ENCODE measurements at regions not wholly inside any gene's neighbourhood (a gene's known extent, or its start where the extent isn't known, plus 50 kb on each side); places are given as distances from the start of the nearest gene placed in this dataset.
A peak's percentile ranks its signal among the peaks of the same experiment; 100 is the strongest.

- no peak for DNase-seq (ENCODE audit: low read depth in 2 of 3, low spot score in 2 of 3)
Observed at GRCh38 chr1:87938631-87939030, 610.0 kb downstream of the LMO4 start.

- no peak for DNase-seq (ENCODE audit: low read depth in 2 of 3, low spot score in 2 of 3)
Observed at GRCh38 chr1:87939444-87939843, 610.8 kb downstream of the LMO4 start.

GRCh38 chr1:87940421-87940820, 611.7 kb downstream of the LMO4 start:
- DNase-seq (ENCODE audit: low read depth in 2 of 3, low spot score in 2 of 3), result no peak

DNA sequence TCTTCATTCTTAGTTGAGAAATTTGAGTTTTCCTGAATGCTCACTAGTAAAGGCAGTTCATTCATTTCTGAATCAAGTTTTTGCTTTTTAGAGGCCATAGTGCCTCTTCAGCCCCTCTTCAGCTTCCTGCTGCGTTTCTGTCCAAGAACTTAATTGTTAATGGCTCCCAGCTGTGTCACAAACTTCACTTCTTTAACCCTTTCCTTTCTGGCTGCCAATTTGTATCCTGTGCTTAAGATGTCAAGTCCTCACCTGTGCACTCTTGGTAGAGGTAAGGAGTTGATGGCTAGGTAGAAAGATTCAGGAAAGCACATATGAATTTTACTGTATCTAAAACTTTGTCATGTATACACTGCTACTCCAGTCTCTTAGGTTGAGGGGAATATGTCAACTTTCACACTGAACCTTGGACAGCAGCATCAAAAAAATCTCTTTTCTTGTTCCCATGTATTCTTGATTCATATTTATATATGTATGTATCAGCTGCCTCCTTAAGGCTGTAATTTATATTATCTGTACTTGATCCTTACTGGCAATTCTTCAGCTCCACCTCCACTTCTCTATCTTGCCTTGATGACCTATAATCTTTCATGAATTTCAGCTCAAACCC, 612.8 kb downstream of the LMO4 start:
- no peak for DNase-seq (ENCODE audit: low read depth in 2 of 3, low spot score in 2 of 3)

- no peak for DNase-seq (ENCODE audit: low read depth in 2 of 3, low spot score in 2 of 3)
Observed at GRCh38 chr1:87942165-87942564, 613.5 kb downstream of the LMO4 start.

DNA sequence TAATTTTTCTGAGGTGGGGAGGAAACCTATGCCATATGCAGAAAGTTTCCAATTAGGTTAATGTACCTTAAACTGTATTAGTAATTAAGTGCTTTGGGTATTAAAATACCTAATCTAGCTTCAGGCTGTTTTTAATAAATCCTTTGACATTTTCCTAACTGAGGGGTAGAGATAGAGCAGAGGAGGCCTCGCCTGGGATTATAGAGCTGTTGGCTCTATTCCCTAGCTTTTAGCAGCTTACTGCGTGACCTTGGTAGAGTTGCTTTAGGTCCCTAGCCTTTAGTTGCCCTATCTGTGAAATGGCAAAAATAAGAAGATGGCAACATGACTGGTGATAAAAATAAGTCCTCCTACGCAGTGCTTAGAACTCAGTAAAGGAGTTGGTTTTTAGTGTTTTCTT, 621.0 kb downstream of the LMO4 start:
- DNase-seq (ENCODE audit: low read depth in 2 of 3, low spot score in 2 of 3), result no peak

DNA sequence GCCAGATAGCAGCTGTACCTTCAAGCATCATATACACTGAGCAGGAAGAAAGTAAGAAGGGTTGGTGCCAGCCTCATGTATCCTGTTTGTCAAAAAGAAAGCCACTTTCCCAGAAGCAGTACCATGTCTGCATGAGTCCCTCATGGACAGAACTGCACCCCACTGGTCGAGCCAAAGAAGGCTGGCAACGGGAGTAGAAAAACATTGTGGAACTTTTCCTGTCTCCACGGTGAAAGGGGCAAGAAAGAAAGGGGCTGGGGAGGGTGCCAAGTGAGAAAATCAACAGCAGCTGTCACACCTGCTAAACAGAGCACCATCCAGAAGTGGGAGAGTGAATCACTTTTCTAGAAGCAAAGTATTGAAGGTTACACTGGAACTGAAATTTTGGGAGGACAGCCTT, 621.7 kb downstream of the LMO4 start:
- DNase-seq (ENCODE audit: low read depth in 2 of 3, low spot score in 2 of 3), result no peak

GRCh38 chr1:87951409-87951808, 622.7 kb downstream of the LMO4 start:
- no peak for DNase-seq (ENCODE audit: low read depth in 2 of 3, low spot score in 2 of 3)

DNA sequence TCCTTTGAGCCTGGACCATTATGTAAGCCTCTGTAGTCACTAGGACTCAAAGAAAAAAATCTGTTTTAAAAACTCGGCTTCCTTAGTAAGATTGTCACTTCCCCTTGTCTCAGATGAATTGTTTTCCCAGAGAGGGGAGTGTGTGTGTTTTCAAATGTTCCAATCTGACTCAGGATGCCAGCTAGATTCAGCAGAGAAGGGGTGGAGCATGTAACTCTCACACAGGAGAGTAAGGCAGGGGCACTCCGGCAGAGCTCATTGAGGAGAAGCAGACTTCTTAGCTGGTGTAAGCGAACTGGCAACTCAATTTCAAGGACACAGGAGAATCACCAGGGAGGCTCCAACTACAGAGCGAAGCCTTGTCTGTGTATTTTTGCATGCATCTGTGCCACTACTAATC, 623.2 kb downstream of the LMO4 start:
- peak in 2 of 3 donors; percentile 15 to 51 for DNase-seq (ENCODE audit: low read depth in 2 of 3, low spot score in 2 of 3)

- DNase-seq (ENCODE audit: low read depth in 2 of 3, low spot score in 2 of 3), result no peak
Observed at GRCh38 chr1:87953121-87953520, 624.4 kb downstream of the LMO4 start.

DNA sequence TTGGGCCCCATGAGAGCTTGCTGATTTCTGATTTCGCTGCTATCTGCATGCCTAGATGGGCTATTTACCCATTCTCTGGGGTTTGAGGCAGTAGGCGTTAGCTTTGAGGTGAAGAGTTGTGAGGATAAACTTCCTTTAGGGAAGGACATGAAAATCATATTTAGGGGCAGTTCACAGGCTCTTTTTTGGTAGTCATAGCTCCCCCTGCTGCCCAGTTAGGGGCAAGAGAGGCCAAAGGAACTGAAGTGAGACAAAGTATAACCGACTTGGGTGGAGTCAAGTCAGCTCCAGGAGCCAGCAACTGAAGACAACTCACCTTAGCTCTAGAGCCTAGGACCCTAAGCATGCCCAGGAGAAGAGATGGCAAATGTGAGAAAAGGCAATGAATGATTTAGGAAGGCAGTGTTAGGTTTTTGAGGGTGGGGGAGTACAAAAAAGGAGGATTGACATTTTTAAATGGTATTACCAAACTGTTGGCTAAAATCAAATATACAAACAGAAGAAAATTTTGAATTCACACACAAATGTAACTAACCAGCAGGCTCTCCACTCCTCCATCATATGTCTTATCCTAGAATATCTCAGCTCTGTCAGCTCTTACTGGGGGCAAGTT, 625.2 kb downstream of the LMO4 start:
- DNase-seq (ENCODE audit: low read depth in 2 of 3, low spot score in 2 of 3), result peak; percentile 9 to 87 (median 63)

- DNase-seq (ENCODE audit: low read depth in 2 of 3, low spot score in 2 of 3), result no peak
Observed at GRCh38 chr1:87955038-87955437, 626.4 kb downstream of the LMO4 start.

DNA sequence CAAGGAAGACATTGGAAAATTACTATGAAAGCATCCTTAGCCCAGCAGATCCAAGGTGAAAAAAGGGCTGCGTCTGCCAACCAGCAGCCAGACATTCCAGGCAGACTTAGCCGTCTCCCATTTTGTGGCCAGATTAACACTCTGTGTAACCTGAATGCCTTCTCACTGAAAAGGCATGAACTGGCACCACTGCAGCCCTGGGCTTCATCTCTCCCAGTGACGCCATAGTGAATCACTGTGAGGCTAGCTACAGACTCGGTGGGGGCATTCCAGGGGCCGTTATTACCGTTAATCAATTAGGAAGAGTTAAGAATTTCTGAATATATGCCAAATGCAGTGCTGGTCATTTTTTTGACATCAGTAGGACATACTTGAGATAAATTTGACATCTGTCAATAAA, 627.4 kb downstream of the LMO4 start:
- no peak for DNase-seq (ENCODE audit: low read depth in 2 of 3, low spot score in 2 of 3)

DNA sequence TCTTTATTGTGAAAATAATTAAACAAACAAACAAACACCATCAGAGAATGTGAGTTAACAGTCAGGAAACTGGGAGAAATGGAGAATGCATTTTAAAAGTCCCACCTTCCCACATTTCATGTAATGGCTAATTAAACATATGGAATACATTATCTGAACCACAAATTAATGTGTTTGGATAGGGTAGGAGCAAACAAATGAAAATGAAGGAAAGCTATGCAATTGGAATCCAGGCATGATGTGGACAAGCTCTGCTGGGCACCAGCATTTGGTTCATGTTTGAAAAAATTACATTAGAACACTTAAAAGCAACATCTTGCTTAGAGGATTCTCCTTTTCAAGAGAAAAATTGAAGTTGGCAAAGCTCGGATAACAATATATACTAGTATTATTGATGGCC, 628.1 kb downstream of the LMO4 start:
- DNase-seq (ENCODE audit: low read depth in 2 of 3, low spot score in 2 of 3), result no peak

GRCh38 chr1:87957331-87957730, 628.7 kb downstream of the LMO4 start:
- DNase-seq (ENCODE audit: low read depth in 2 of 3, low spot score in 2 of 3), result no peak

DNA sequence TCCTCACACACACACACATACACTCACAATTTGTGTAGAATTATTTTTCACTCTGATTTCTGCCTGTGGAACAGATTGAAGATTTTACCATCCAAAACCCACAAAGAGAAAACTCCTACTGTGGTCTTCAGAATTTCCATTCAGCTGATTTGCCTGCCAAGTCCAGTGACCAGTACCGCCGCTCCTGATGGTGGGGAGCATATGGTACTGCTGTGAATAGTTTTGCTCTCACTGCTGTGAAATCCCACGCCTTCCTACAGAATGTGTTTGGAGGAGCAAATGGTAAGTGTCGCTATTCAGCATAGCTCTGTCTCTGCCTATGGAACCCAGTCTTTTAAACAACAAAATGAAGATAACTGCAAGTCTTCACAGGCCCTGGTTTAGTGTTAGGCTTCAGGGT, 629.5 kb downstream of the LMO4 start:
- no peak for DNase-seq (ENCODE audit: low read depth in 2 of 3, low spot score in 2 of 3)

DNA sequence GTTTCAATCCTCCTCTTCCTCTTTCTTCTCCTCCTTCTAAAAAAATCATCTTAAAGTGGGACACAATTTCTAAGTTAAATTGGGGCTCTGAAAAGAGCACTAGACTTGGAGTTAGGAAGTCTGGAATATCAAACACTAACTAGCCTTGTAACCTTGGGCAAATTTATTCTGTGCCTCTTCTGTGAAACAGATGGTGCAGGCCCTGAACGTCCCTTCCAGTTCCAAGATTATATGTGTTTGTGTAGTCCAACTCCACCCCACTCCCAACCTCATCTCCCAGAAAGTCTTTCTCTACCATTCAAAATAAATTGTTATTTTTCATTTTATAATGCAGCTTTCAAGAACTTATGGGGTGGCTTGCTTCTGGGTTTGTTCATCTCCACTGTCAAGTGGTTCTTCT, 630.0 kb downstream of the LMO4 start:
- no peak for DNase-seq (ENCODE audit: low read depth in 2 of 3, low spot score in 2 of 3)

DNA sequence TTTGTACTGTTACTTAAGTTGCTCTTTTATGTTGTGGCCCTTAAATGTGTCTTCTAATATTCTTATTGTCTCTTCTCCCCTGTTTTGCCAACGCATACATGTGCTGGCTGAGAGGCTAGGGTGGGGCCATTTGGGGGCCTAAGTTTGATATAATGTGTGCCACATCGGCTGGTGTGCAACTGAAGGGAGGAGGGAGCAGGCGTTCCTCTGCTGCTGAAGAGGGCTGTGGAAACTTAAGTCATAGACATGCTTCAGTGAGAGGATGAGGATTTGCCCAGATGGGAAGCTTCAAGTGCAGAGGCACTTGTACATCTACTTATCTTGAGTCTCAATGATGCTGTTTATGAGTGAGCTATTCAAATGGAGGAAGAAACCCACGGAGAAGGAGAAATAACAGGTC, 630.6 kb downstream of the LMO4 start:
- DNase-seq (ENCODE audit: low read depth in 2 of 3, low spot score in 2 of 3), result no peak

DNA sequence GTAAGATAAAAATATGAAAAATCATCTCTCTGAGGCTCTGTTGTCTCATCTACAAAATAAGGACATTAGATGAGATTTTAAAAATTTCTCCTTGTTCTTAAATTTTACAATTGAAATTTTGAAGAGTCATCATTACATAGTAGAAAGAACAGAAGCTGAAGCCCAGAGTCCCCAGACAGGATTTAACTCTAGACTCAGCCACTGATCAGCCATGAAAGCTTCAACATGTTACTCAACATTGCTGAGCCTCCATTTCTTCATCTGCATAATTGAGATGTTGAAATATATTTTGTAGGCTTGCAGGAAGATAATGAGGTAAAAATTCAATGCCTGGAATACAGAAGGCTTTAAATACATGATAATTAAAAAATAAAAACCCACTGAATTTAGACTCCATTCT, 633.3 kb downstream of the LMO4 start:
- DNase-seq (ENCODE audit: low read depth in 2 of 3, low spot score in 2 of 3), result no peak

DNA sequence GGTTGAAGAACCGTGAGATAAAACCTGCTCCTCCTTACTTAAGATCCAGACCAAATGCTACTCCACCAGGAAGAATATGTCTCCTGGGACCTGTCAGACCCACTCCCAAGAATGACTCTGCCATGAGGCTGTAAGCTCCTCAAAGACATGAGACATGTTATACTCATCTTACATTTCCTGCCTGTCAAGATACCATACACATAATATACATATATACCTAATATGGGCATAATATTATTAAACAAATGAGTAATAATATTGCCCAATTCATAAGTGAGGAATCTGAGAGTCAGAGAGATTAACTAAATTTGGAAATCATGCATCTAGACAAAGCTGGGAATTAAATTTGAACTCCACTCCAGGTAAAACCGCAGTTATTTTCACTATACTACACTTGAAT, 634.9 kb downstream of the LMO4 start:
- no peak for DNase-seq (ENCODE audit: low read depth in 2 of 3, low spot score in 2 of 3)

DNA sequence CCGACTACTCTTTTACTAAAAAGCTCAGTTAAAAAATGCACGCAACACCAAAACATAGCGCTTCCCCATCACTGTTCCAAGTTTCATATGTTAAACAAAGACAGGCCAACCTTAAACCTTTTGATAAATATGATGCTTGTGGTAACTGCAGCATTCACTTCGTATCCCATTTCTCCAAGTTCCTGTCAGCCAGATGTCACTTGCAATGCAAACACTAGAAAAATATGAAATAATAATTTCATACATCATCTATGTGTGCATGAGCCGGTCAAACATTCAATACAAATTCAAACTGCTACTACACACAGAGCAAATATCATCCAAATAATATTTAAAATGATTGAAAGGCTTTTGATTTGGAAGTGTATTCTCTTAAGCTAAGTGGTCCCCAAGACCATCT, 636.5 kb downstream of the LMO4 start:
- no peak for DNase-seq (ENCODE audit: low read depth in 2 of 3, low spot score in 2 of 3)

DNA sequence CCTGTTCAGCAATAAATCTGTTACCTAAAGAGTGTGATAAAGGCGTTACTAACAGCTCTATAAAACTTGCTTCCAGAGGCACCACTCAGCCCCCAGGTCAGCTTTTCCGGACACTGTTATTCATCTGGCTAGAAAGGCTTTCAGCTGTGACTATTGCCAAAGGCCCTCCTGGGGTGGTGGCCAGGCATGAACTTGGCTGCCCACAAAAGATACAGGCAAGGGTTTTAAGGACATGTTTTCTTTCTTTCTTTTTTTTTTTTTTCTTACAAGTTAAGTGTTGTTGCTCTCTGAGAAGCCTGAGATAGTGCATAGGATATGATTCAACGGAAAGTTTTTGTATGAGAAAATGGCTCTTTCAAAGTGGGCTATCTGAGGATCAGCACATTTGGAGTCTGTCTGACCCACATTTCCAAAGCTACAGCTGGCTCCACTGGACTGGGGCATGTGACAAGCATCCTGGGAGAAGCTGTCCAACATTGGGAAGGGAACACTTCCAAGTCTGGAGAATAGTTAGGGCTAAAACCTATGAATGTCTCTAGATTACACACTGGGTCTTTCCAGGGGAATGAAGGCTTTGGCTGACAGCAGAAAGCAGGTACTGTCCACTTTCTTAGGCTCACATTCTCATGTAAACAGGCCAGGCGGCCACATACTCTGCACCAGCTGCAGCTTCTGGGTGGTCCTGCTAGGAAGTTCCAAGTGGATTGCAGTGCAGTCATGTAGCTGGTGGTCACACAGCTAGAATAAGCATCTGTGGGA, 639.7 kb downstream of the LMO4 start:
- DNase-seq (ENCODE audit: low read depth in 2 of 3, low spot score in 2 of 3), result peak in 1 of 3 donors; percentile 5
